Cortex of kidney (tissue), 1 donor: ENCODE measurements at regions not wholly inside any gene's neighbourhood (a gene's known extent, or its start where the extent isn't known, plus 50 kb on each side); places are given as distances from the start of the nearest gene placed in this dataset.

Source experiments
- DNase-seq: peaks from one replicate; lab custom pipeline; 2025; lab: John Stamatoyannopoulos, UW

DNA sequence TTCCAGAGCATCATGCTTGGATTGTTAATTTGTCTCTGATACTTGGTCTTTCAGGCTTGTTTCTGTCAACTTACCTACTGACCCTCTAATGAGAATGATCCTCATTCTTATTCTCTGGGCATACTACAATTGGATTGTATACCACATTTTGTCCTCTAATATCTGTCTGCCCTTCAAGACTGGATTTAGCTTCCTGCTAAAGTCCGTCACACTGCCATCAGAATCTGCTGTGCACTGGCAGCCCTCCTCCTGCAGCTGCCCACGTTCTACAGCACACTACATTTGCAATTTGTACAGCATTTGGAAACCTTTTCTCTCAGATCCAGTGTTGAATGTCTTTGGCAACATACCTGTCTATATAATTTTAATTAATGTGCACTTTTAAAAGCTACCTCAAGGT is 183.1 kb downstream of the ZNF330 start:
- DNase-seq = no peak

DNA sequence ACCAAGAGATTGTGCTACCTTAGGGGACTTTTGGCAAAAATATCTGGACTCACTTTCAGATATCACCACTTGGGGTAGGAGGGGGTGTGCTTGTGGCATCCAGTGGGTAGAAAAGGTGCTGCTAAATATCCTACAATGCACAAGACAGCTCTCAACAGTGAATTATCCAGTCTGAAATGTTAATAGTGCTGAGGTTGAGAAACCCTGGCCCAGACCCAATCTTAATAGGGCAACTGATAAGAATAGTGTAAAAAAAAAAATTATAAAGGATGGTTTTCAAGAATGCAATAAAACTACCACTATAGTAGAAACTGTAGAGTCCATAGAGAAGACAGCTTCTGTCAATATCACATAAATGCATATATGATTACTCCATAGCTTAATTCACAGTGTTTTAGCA is 185.5 kb downstream of the ZNF330 start:
- no peak for DNase-seq

- no peak for DNase-seq
These were observed 188.9 kb downstream of the ZNF330 start for GRCh38 chr4:141409556-141409955.

GRCh38 chr4:141410839-141411238 is 190.1 kb downstream of the ZNF330 start:
- DNase-seq = no peak

DNA sequence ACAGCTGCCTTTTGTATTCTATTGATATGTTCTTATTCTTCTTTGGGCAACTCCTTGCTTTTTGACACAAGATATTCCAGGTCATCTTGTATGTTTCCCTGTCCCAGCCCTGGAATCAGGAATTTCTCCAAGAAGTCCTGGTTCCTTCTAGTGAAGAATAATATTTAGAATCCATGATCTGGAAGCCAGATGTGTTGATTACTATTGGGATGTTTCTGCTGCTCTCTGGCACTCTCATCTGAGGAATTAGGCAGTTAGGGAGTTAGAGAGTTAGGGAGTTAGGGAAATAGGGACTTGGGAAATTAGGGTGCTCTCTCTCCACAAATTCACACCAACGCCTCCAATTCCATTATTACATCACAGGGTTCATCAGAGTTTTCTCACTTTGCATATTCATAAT is 191.2 kb downstream of the ZNF330 start:
- DNase-seq = no peak

GRCh38 chr4:141413366-141413765 is 192.7 kb downstream of the ZNF330 start:
- no peak for DNase-seq

DNA sequence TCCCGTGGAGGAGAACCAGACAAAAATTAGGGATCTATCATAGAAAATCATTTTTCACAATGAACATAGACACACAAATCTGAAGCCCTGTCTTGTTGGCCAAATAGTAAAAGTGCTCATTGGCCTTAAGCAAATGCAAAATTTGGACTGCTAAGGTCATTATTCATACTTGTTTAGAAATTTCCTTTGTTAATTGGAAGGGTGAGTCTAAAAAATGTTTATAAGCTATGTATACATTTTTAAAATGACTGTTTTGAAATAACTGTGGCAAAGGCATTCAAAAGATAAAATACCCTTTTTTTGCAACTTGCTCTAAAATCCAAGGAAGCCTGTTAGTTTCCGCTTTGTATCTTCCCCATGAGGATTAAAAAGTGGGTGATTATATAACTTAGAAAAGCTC is 195.0 kb downstream of the ZNF330 start:
- no peak for DNase-seq

DNA sequence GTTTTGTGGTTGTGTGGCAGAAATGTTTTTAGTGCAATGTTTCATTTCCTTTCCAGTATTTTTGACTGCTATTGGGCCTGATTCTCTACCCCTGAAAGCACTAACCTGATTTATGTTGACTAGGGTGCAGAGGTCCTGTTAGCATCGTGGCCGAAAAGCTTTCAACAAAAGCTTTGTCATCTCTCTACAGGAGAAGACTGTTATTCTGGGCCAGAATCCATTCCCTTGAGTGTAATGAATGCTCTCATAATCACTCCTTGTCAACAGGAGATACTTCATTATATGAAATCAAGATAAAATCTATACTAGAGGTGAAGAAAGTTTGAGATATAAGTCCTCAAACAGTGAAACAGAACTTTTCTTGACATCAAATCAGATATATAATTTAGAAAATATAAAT is 195.5 kb downstream of the ZNF330 start:
- no peak for DNase-seq

DNA sequence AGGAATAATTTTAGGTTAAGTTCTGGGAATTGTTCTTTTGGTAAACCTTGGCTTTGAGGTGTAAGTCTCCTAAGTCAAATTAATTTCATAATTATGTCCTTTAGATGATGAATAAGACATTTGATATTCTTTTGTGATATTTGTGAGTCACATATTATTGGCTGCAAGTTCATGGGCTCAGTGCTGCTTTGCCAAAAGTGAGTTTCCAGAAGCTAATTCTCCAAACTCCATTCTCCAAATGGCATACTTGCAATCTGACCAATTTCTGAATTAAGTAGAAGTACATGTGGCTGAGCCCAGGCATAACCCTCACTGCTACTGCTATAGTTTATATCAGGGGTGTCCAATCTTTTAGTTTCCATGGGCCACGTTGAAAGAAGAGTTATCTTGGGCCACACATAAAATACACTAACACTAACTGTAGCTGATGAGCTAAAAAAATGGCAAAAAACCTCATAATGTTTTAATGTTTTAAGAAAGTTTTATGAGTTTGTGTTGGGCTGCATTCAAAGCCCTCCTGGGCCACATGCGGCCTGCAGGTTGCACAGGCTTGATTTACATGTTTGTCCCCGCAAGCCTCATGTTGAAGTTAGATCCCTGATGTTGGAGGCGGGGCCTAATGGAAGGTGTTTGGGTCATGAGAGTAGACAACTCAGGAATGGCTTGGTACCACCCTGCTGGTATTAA is 196.1 kb downstream of the ZNF330 start:
- DNase-seq = no peak

- no peak for DNase-seq
These were observed 196.7 kb downstream of the ZNF330 start for GRCh38 chr4:141417387-141417786.

DNA sequence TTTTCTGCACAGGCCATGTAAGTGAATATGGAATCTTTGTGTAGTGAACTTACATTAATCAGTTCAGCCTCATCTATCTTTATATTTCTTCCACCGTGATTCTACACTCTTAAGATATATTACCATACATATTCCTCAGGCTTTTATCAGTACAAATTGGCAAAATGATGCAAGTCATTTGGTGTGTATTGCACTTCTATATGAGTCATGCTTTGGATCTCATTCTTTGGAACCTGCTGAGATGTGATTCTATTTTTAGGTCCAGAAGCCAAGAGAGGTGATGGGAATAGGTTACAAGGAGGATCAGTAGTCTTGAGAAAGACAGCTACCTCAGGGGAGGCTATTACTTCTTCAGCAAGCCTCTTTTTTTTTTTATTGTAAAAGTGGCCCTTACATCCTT is 204.4 kb downstream of the ZNF330 start:
- DNase-seq = no peak

DNA sequence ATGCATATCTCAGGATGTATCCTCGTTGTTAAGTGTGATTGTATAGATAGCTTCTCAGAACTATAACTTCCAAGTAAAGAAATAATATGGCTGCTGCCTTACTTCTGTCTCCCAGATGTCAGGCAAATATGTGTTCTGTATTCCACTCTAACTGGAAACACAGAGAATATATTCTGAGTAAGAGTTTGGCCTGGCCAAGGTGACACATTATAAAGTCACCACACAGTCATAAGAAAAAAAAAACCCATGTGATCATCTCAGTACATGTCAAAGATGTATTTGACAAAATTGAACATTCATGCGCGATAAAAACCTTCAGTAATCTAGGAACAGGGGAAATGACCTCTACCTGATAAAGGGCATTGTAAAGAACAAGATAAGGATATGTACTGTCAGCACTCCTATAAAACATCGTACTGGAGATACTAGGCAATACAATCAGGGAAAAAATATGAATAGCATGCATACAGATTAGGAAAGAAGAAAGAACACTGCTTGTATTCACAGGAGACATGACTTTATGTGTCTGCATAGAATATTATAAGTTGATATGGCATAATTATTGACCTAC is 207.1 kb downstream of the ZNF330 start:
- no peak for DNase-seq

DNA sequence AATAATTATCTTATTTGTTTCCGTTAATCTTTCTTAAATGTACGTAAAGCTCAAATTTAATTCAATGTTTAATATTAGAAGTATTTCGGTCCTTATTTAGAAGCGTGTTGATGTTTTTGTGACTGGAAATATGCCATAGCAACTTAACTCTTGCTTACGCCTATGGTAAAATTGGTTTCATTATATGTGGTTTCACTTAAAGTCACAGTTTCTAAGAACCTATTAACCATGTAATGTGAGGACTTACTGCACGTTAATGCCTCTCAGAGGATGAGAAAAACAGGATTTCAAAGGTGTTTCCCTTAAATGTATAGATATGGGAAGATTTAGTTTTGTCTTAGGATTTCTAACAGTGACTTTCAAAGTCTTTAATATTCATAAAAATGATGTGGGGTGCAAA is 206.4 kb upstream of the IL15 start:
- no peak for DNase-seq

GRCh38 chr4:141430686-141431085 is 205.7 kb upstream of the IL15 start:
- DNase-seq = no peak

- DNase-seq = no peak
These were observed 204.2 kb upstream of the IL15 start for GRCh38 chr4:141432000-141432712.

DNA sequence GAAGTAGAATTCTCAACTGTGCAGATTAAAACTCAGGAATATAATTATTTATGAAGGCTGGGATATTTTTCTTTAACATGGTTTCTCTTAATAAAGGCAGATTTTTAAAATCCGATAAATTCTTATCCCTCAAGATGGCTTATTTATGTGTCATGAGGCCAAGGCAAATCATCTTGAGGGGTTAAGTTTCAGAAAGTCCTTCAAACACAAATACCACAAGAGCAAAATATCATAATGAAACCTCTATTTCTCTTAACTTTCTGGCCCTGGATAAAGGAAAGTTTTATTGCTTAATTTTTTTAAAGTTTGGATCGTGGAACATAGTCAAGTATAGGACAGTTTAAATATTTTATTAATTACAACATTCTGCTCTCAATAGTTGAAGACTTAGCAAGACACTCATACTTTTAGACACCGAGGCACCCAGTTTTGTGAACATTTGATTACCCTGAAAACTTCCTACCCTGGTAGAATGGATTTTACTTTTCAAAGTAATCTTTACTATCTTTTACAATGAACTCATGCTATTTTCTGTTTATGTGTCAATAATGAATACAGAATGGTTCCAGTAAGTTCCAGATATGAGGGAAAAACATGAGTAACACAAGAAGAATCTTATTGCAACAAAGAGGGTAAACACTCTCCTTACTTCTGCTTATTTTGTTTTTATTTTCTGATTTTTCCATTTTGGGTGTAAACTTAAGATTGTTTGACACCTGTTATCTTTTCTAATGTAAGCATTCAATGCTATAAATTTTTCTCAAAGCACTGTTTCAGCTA is 200.7 kb upstream of the IL15 start:
- DNase-seq = no peak

DNA sequence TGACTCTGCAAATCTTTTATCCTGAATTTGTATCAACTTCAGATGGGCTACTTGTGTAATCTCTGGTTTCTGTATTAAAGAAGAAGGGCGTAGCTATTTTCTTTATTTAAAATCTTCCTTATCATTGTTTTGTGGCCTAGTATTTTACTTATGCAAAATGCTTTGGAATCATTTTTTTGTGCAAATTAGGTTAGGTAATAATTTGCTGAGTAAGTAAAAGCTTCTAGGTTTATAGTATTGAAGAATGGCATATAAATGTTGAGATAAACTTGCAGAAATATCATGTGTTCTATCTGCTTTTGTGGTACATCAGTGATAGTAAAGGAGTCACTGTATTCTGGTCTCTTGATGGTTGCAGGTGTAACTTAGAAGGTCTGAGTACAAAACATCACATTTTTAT is 197.2 kb upstream of the IL15 start:
- no peak for DNase-seq

DNA sequence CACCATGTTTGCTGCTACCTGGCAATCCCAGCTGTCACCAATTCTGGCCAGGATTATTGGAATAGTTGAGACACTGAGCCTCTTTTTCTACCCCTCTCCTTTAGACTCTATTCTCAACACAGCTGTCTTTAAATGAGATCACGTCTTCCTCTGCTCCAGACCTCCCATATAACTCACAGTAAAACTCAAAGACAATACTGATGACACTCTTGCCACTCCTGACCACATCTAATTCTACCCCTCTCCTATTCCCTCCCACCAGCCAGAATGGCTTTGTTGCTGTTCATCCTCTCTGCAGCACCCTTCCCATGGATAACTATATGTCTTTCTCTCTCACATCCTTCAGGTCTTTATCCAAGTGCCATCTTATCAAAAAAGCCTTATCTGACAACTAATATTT is 188.6 kb upstream of the IL15 start:
- DNase-seq = no peak

- no peak for DNase-seq
These were observed 187.9 kb upstream of the IL15 start for GRCh38 chr4:141448490-141448889.

DNA sequence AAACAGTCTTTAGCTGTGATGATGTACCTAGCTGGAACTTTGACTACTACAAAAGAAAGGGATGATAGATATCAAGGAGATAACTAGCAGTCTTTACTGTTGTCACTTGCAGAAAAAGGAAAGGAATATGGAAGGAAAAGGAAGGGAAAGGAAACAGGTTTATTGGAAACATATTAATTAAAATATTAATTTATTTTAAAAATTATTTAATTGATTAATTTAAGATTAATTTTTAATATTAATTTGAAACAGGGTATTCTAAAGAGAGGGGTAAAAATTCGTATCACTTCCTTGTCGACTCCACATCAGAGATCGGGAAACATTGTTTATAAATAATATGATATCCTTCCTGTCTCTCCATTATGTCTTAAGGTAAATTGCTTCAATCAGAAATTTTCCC is 186.5 kb upstream of the IL15 start:
- no peak for DNase-seq

- DNase-seq = no peak
These were observed 180.7 kb upstream of the IL15 start for GRCh38 chr4:141455651-141456050.

GRCh38 chr4:141457653-141458052 is 178.7 kb upstream of the IL15 start:
- no peak for DNase-seq

GRCh38 chr4:141458501-141458900 is 177.9 kb upstream of the IL15 start:
- no peak for DNase-seq
